ENCODE measurements at regions not wholly inside any gene's neighbourhood (a gene's known extent, or its start where the extent isn't known, plus 50 kb on each side); places are given as distances from the start of the nearest gene placed in this dataset.
"Not testable (repeated sequence)": the region's sequence is repeated elsewhere in the genome, so short reads cannot be mapped to it uniquely, and the experiment has no call there.

- DNase-seq (ENCODE audit: low read depth), result no peak
Measured at GRCh38 chr15:62644889-62645742, 397.4 kb upstream of the TPM1 start.

- DNase-seq (ENCODE audit: low read depth), result no peak
Measured at GRCh38 chr15:62647202-62647842, 395.2 kb upstream of the TPM1 start.

DNA sequence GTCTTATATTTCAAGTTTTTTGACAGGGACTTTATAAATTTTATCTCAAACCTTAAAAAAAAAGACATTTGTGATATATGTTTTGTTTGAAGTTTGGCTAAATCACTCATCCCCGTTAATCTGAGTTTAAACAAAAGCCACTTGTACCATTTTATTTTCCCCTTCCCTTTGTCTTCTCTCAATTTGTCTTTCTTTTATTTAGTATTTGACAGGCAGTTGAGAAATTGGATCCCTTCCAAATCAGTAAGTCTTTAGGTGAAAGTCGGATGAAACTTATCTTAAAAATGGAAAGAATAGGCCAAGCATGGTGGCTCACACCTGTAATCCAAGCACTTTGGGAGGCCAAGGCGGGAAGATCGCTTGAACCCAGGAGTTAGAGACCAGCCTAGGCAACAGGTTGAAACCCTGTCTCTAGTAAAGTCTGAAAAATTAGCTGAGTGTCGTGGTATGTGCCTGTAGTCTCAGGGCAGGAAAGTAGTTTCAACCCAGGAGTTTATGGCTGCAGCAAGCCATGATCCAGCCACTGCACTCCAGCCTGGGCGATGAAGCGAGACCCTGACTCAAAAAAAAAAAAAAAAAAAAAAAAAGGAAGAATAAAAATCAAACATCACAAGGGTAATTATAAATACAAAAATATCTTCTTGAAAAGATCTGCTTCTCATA, 394.6 kb upstream of the TPM1 start:
- DNase-seq (ENCODE audit: low read depth), result no peak

DNA sequence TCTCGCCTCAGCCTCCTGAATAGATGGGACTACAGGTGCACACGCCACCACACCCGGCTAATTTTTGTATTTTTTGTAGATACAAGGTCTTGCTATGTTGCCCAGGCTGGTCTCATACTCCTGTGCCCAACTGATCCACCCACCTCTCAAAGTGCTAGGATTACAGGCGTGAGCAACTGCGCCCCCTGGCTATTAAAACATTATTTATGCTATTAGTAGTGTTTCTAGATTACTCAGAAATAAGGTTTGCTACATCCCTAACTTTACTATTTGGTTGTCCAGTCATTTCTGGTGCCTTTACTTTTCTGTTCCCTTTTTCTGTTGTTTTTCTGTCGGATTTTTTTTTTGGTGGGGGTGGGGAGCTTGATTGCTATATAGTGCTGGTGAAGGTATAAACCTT, 393.6 kb upstream of the TPM1 start:
- no peak for DNase-seq (ENCODE audit: low read depth)

- peak; percentile 34 for DNase-seq (ENCODE audit: low read depth)
Measured at GRCh38 chr15:62649793-62650420, 392.6 kb upstream of the TPM1 start.

- DNase-seq (ENCODE audit: low read depth), result no peak
Measured at GRCh38 chr15:62653122-62653521, 389.4 kb upstream of the TPM1 start.

DNA sequence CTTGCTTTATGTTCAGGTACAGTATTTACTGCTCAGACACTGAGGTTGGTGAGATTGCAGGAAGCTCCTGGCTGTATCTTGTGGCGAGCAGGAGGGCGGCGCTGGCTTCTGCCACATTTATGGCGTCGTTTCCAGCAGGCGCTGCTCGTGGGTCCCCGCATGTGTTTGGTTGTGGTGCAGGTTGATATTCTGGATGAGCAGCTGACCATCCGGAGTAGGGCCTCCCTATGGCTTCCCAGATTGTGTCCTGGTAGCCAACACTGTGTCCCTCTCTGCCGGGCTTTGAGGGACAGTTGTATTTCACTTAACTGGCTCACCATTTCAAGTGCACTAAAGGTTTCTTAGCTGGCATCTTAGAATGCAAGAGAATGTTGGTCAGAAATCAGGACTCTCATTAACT, 386.5 kb upstream of the TPM1 start:
- no peak for DNase-seq (ENCODE audit: low read depth)

DNA sequence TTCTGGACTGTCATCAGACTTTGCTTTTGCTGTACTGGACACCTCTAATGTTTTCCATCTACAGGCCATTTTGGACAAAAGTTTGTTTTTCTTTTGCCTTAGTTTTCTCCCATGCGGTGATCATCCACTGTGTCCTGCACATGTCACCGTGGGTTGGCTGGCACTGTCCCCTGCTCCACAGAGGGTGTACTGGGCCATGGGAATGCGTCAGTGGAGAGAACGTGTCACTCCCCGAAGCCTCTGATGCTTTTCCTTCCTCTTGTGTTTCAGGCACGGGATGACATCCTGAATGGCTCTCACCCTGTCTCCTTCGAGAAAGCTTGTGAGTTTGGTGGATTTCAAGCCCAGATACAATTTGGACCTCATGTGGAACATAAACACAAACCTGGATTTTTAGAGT, 385.0 kb upstream of the TPM1 start:
- DNase-seq (ENCODE audit: low read depth), result not testable (repeated sequence)

DNA sequence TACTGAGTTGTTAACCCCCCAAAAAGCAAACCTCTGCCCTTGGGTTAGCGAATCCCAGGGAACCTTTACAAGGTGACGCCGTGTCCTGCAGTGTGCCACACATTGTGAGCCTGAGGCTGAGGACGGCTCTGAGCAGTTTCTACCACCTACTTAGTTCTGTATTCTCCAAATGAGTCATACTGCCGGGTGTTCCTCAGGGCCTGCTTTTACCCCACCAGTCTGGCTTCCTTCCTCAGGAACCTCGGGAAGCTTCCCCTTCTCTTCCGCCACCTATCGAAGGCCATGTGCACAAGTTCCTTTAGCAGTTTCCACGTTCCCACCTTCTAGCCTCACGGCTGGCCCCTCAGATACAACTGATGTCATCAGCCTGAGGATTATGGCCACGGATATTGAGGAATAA, 384.0 kb upstream of the TPM1 start:
- peak; percentile 5 for DNase-seq (ENCODE audit: low read depth)

- DNase-seq (ENCODE audit: low read depth), result no peak
Measured at GRCh38 chr15:62663547-62663946, 379.0 kb upstream of the TPM1 start.

GRCh38 chr15:62665449-62665848, 377.1 kb upstream of the TPM1 start:
- DNase-seq (ENCODE audit: low read depth), result peak; percentile 14

DNA sequence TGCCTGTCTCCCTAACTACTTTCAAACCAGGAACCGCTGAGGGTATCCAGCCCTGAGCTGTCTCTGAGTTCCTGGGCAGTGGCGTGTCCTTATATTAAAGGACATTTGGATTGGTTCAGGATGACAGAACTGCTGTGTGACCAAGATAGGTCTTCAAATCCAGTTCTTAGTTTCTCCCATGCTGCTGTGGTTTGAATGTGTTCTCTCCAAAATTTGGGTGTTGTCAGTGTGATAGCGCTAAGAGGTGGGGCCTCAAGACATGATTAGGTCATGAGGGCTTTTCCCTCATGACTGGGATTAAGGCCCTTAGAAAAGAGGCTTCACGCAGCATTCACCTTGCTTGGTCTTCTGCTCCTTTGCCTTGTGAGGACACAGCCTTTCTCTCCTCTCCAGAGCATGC, 376.5 kb upstream of the TPM1 start:
- no peak for DNase-seq (ENCODE audit: low read depth)

DNA sequence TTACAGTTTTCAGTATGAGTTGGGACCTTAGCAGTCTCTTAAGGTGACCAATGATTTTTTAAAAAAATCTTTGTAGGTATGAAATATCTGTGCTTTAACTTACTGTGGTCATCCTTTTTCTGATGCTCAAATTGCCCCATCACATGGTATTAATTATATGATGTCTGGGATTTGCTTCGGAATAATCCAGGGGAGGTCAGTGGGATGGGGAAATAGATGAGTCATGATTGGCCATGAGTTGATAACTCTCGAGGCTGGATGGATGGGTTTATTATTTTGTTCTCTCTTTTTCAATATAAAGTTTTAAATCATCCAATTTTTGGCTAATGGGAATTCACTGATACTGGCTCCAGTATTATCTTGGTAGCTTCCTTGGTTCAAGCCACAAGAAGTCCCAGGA, 370.3 kb upstream of the TPM1 start:
- no peak for DNase-seq (ENCODE audit: low read depth)

- no peak for DNase-seq (ENCODE audit: low read depth)
Measured at GRCh38 chr15:62676891-62677290, 365.7 kb upstream of the TPM1 start.

- DNase-seq (ENCODE audit: low read depth), result no peak
Measured at GRCh38 chr15:62681939-62682896, 360.3 kb upstream of the TPM1 start.

GRCh38 chr15:62683192-62683591, 359.4 kb upstream of the TPM1 start:
- DNase-seq (ENCODE audit: low read depth), result not testable (repeated sequence)

DNA sequence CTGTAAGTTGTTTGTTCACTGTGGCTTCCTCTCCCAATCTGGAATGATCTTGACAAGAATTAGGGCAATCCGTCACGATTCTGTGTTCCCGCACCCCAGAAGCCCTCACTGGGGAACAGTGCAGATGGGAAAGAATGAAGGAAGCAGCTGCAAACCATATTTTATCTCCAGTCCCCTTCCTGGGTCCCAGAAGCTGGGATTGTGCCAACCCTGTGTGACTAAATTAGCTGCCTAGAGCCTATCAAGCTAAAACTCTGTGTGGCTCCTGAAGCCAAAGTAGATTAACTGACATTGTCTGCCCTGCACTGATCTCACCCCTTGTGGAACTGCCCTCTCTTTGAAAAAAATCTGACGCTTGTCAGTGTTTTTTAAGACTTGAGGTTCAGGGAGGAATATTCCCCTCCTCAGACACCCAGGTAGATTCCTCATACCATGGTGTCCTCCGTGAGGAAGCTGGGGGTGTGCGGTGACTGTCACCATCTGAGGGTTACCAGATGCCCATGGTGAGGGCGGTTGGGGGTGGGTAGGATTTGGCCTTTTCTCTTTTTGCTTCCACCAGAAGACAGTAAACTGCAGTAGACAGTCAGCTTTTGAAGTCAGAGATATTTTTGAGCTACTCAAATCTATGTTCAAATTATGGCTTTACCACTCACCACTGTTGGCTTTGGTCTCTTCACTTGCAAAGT, 358.3 kb upstream of the TPM1 start:
- DNase-seq (ENCODE audit: low read depth), result no peak

DNA sequence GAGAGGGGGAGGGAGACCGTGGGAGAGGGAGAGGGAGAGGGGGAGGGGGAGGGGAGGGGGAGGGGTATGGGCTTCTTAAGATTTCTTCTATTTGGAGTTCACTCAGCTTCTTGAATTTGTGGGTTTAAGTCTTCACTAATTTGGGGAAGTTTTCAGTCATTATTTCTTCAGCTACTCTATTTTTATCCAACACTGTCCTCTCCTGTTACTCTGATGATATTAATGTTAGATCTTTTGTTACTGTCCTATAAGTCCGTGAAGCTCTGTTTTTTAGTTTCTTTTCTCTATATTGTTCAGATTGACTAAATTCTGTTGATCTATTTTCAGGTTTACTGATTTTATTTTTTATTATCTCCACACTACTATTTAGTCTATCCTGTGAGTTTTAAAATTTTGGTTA, 351.5 kb upstream of the TPM1 start:
- no peak for DNase-seq (ENCODE audit: low read depth)

DNA sequence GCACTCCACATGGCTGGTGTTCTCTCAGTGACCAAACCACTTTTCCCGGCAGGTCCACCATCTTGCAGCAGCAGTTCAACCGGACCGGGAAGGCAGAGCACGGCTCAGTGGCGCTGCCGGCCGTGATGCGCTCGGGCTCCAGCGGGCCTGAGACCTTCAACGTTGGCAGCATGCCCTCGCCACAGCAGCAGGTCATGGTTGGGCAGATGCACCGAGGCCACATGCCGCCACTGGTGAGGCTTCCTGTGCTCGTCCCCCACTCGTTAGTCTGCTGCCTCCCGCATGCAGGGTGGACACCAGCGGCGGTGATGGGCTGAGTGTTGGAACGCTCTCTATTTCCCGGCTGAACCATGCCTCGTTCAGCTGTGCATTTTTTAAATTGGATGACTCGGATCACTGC, 344.9 kb upstream of the TPM1 start:
- DNase-seq (ENCODE audit: low read depth), result no peak

- DNase-seq (ENCODE audit: low read depth), result no peak
Measured at GRCh38 chr15:62698646-62699045, 343.9 kb upstream of the TPM1 start.

DNA sequence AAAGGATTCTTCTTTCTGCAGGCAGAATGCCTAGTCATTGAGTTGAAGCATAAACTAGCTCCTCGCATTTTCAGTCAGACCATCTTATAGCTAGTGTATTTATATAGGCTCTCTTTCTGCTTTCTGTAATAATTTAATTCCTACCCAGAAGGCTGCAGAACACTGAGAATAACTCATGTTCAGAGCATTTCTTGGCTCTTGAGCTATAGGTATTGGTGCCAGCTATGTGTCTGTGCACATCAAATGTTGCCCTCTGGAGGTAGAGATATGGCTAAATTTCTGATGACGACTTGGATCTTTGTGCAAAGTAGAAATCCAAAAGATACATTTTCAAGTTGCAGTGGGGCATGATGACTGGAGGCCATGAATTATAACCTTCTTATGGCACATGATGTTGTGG, 336.2 kb upstream of the TPM1 start:
- no peak for DNase-seq (ENCODE audit: low read depth)

Measured in non-pigmented ciliary epithelial cell (primary cell).